H1 (cell line): ENCODE measurements at regions not wholly inside any gene's neighbourhood (a gene's known extent, or its start where the extent isn't known, plus 50 kb on each side); places are given as distances from the start of the nearest gene placed in this dataset.

Experiments
- CTCF ChIA-PET: fragments of 300-600 bp; sonication (Branson Sonifier 250); formaldehyde crosslinking; loops from one replicate; lab custom pipeline; 2021; ENCODE audit not compliant: partially characterized antibody; lab: Charles Lee
- POLR2A ChIA-PET: fragments of 300-600 bp; sonication (Branson Sonifier 250); formaldehyde crosslinking; loops from one replicate; lab custom pipeline; 2021; ENCODE audit warnings: inconsistent platforms; ENCODE audit not compliant: partially characterized antibody; lab: Charles Lee
- DNase-seq, 2 experiments: peaks; one replicate each; pipeline versions ENCODE4 v3.0.0 to v3.0.0-alpha.2; 2010 to 2022; ENCODE audit warnings: low spot score in 2 of 2, low read depth in 1 of 2, mixed read lengths in 1 of 2
- FAIRE-seq: peaks from 2 replicates; lab custom pipeline; 2011; peaks lifted over from hg19 to GRCh38; lab: Jason Lieb, UNC
- H2AFZ ChIP-seq: 2 replicates; pipeline ENCODE4 v1.8.1; 2012; ENCODE audit warnings: low read length, inconsistent platforms
- H2AK5ac ChIP-seq: 2 replicates; pipeline ENCODE4 v1.6.1; 2013; ENCODE audit warnings: low read depth, low read length
- H2BK120ac ChIP-seq: replicated peaks from 2 replicates; pipeline ENCODE3; 2013; ENCODE audit warnings: low read depth, low read length, inconsistent platforms
- H2BK12ac ChIP-seq: 2 replicates; pipeline ENCODE4 v1.6.1; 2013; ENCODE audit warnings: low read depth, low read length
- H2BK15ac ChIP-seq: 2 replicates; pipeline ENCODE4 v1.6.1; 2013; ENCODE audit warnings: low read length
- H2BK20ac ChIP-seq: 2 replicates; pipeline ENCODE4 v1.6.1; 2013; ENCODE audit warnings: low read length
- H2BK5ac ChIP-seq: 2 replicates; pipeline ENCODE4 v1.6.1; 2013; ENCODE audit warnings: low read depth, low read length
- H3K14ac ChIP-seq: 2 replicates; pipeline ENCODE4 v1.6.1; 2013; ENCODE audit warnings: inconsistent platforms; ENCODE audit not compliant: insufficient read length
- H3K18ac ChIP-seq: 2 replicates; pipeline ENCODE4 v1.6.1; 2013; ENCODE audit warnings: low read length; ENCODE audit errors: extremely low read depth
- H3K23ac ChIP-seq: 2 replicates; pipeline ENCODE4 v1.6.1; 2013; ENCODE audit warnings: inconsistent platforms; ENCODE audit not compliant: insufficient read length
- H3K23me2 ChIP-seq: 2 replicates; pipeline ENCODE4 v1.6.1; 2013; ENCODE audit warnings: low read depth, low read length
- H3K27ac ChIP-seq: 2 replicates; pipeline ENCODE4 v1.6.1; 2011; ENCODE audit warnings: low read depth, low read length, inconsistent platforms
- H3K27me3 ChIP-seq, 4 experiments: replicated peaks in 1 of 4; 1 replicate in 1 of 4; 2 replicates in 3 of 4; pipeline versions ENCODE4 v1.6.1 to v1.8.1; 2011 to 2013; ENCODE audit warnings: low read length in 3 of 4, mild to moderate bottlenecking in 3 of 4, inconsistent platforms in 2 of 4, mixed read lengths in 2 of 4, moderate library complexity in 1 of 4; ENCODE audit not compliant: control insufficient read depth in 3 of 4, insufficient read depth in 3 of 4; ENCODE audit errors: extremely low read depth in 1 of 4
- H3K36me3 ChIP-seq, 4 experiments: 2 replicates each; pipeline versions ENCODE4 v1.6.1 to v1.8.1; 2011 to 2013; ENCODE audit warnings: mild to moderate bottlenecking in 4 of 4, low read length in 3 of 4, moderate library complexity in 2 of 4, control low read depth in 1 of 4, inconsistent platforms in 1 of 4; ENCODE audit not compliant: insufficient read depth in 4 of 4, control insufficient read depth in 2 of 4
- H3K4ac ChIP-seq: replicated peaks from 2 replicates; pipeline ENCODE3; 2013; ENCODE audit warnings: low read length, low read depth, mixed read lengths, inconsistent platforms; ENCODE audit not compliant: insufficient read length
- H3K4me1 ChIP-seq, 4 experiments: replicated peaks in 1 of 4; 1 replicate in 1 of 4; 2 replicates in 3 of 4; pipeline versions ENCODE4 v1.6.1 to v1.8.1; 2011 to 2013; ENCODE audit warnings: low read length in 3 of 4, inconsistent platforms in 2 of 4, mixed read lengths in 1 of 4; ENCODE audit not compliant: insufficient read depth in 4 of 4, control insufficient read depth in 3 of 4
- H3K4me2 ChIP-seq, 2 experiments: 2 replicates each; pipeline versions ENCODE4 v1.6.1 to v1.8.1; 2011 to 2013; ENCODE audit warnings: low read depth in 2 of 2, low read length in 2 of 2, control low read depth in 1 of 2, inconsistent platforms in 1 of 2, mild to moderate bottlenecking in 1 of 2; ENCODE audit not compliant: insufficient read depth in 1 of 2
- H3K4me3 ChIP-seq, 4 experiments: fragments of 200-600, 300-600 bp in 1 of 4; sonication (generic), shearing (Covaris generic), sonication (Bioruptor Twin) in 1 of 4; 2 replicates each; pipeline versions ENCODE4 v1.5.1 to v1.8.1; 2011 to 2016; ENCODE audit warnings: low read length in 4 of 4, low read depth in 3 of 4, control low read depth in 2 of 4, inconsistent platforms in 2 of 4, mild to moderate bottlenecking in 2 of 4, mixed read lengths in 1 of 4, moderate library complexity in 1 of 4; ENCODE audit not compliant: insufficient read depth in 2 of 4; ENCODE audit errors: extremely low read depth in 1 of 4
- H3K56ac ChIP-seq: replicated peaks from 2 replicates; pipeline ENCODE3; 2013; ENCODE audit warnings: low read depth, mild to moderate bottlenecking, mixed read lengths, low read length, inconsistent platforms; ENCODE audit not compliant: insufficient read length
- H3K79me1 ChIP-seq: 2 replicates; pipeline ENCODE4 v1.6.1; 2013; ENCODE audit warnings: low read depth, low read length, control low read depth
- H3K79me2 ChIP-seq, 2 experiments: 2 replicates each; pipeline versions ENCODE4 v1.6.1 to v1.8.1; 2012 to 2013; ENCODE audit warnings: low read length in 2 of 2, mild to moderate bottlenecking in 2 of 2, inconsistent platforms in 1 of 2; ENCODE audit not compliant: insufficient read depth in 2 of 2, control insufficient read depth in 1 of 2
- H3K9ac ChIP-seq, 4 experiments: replicated peaks in 1 of 4; 1 replicate in 1 of 4; 2 replicates in 3 of 4; pipeline versions ENCODE4 v1.6.1 to v1.8.1; 2011 to 2013; ENCODE audit warnings: low read depth in 3 of 4, low read length in 3 of 4, control low read depth in 2 of 4, mild to moderate bottlenecking in 2 of 4, moderate library complexity in 2 of 4, inconsistent platforms in 1 of 4; ENCODE audit errors: extremely low read depth in 1 of 4
- H3K9me3 ChIP-seq, 2 experiments: 2 replicates each; pipeline versions ENCODE4 v1.6.1 to v1.8.1; 2012 to 2013; ENCODE audit warnings: mild to moderate bottlenecking in 2 of 2, moderate library complexity in 2 of 2, control low read depth in 1 of 2, inconsistent platforms in 1 of 2, low read depth in 1 of 2, low read length in 1 of 2, mixed read lengths in 1 of 2; ENCODE audit not compliant: insufficient read depth in 2 of 2
- H4K20me1 ChIP-seq, 2 experiments: replicated peaks in 1 of 2; 2 replicates each; pipeline versions ENCODE3 to v1.8.1; 2011 to 2013; ENCODE audit warnings: inconsistent platforms in 2 of 2, low read length in 2 of 2, mild to moderate bottlenecking in 1 of 2; ENCODE audit not compliant: insufficient read depth in 2 of 2, control insufficient read depth in 1 of 2
- H4K5ac ChIP-seq: 2 replicates; pipeline ENCODE4 v1.6.1; 2013; ENCODE audit warnings: low read length, low read depth, mixed read lengths, inconsistent platforms; ENCODE audit not compliant: insufficient read length
- H4K8ac ChIP-seq: 2 replicates; pipeline ENCODE4 v1.8.0; 2013; ENCODE audit warnings: mild to moderate bottlenecking, moderate library complexity, low read length, inconsistent platforms; ENCODE audit not compliant: insufficient read depth; ENCODE audit errors: extremely low read depth
- H4K91ac ChIP-seq: replicated peaks from 2 replicates; pipeline ENCODE3; 2013; ENCODE audit warnings: low read length, mixed read lengths, inconsistent platforms; ENCODE audit not compliant: insufficient read length
- CEBPB ChIP-seq: IDR thresholded peaks from 2 replicates; pipeline ENCODE4 v1.6.1; 2012; ENCODE audit warnings: low read depth, low read length
- CHD1 ChIP-seq: IDR thresholded peaks from 2 replicates; pipeline ENCODE4 v1.6.1; 2012; ENCODE audit warnings: low read depth, low read length, improper control_type of control experiment
- EP300 ChIP-seq, 2 experiments: IDR thresholded peaks; 1 replicate in 1 of 2; 2 replicates in 1 of 2; pipeline ENCODE4 v1.6.1; 2011 to 2012; ENCODE audit warnings: low read depth in 2 of 2, low read length in 2 of 2, mild to moderate bottlenecking in 2 of 2, borderline replicate concordance in 1 of 2, inconsistent platforms in 1 of 2, moderate library complexity in 1 of 2
- FOSL1 ChIP-seq: IDR thresholded peaks from 2 replicates; pipeline ENCODE4 v1.6.1; 2011; ENCODE audit warnings: mild to moderate bottlenecking, low read depth, low read length, moderate library complexity; ENCODE audit not compliant: insufficient read depth
- GABPA ChIP-seq: IDR thresholded peaks from 2 replicates; pipeline ENCODE4 v1.6.1; 2011; ENCODE audit warnings: mild to moderate bottlenecking, low read length, moderate library complexity, borderline replicate concordance; ENCODE audit not compliant: insufficient read depth
- GTF2F1 ChIP-seq: IDR thresholded peaks from 2 replicates; pipeline ENCODE4 v1.6.1; 2012; ENCODE audit warnings: low read depth, low read length, improper control_type of control experiment, borderline replicate concordance
- JUN ChIP-seq: IDR thresholded peaks from 2 replicates; pipeline ENCODE4 v1.6.1; 2011; ENCODE audit warnings: low read depth, mild to moderate bottlenecking, improper control_type of control experiment, low read length
- MAFK ChIP-seq: IDR thresholded peaks from 2 replicates; pipeline ENCODE4 v1.6.1; 2012; ENCODE audit warnings: low read depth, mild to moderate bottlenecking, improper control_type of control experiment, low read length
- NANOG ChIP-seq: IDR thresholded peaks from 2 replicates; pipeline ENCODE4 v1.6.1; 2011; ENCODE audit warnings: low read length, low read depth, mild to moderate bottlenecking, inconsistent platforms; ENCODE audit not compliant: insufficient read depth, poor library complexity, severe bottlenecking
- PHF8 ChIP-seq: fragments of 200-600 bp; sonication (generic); conservative IDR thresholded peaks from 2 replicates; pipeline ENCODE4 v1.7.1; 2012; ENCODE audit warnings: low read depth, mild to moderate bottlenecking, inconsistent platforms, low read length, moderate library complexity
- RFX5 ChIP-seq: IDR thresholded peaks from 2 replicates; pipeline ENCODE4 v1.6.1; 2011; ENCODE audit warnings: low read depth, low read length, improper control_type of control experiment, borderline replicate concordance
- TAF7 ChIP-seq: optimal IDR thresholded peaks from 2 replicates; pipeline ENCODE3; 2011; ENCODE audit warnings: low read depth, mild to moderate bottlenecking, inconsistent platforms, low read length, moderate library complexity, borderline replicate concordance
- TCF12 ChIP-seq: IDR thresholded peaks from 2 replicates; pipeline ENCODE4 v1.6.1; 2011; ENCODE audit warnings: low read depth, mild to moderate bottlenecking, low read length
- ZNF274 ChIP-seq: IDR thresholded peaks from 2 replicates; pipeline ENCODE4 v1.7.0; 2012; ENCODE audit warnings: low read length, borderline replicate concordance; ENCODE audit errors: extremely low read depth
- WGBS, 2 experiments: shearing (Covaris generic) in 1 of 2; methylation state at CpG; one replicate each; pipeline versions ENCODE4 v1.1.6 to v1.1.7; 2013 to 2015; ENCODE audit warnings: low lambda C conversion rate in 2 of 2, mixed read lengths in 2 of 2, inconsistent platforms in 1 of 2, low coverage in 1 of 2, missing lambda C conversion rate in 1 of 2; ENCODE audit not compliant: insufficient replicate concordance in 2 of 2, insufficient coverage in 1 of 2, insufficient read length in 1 of 2; ENCODE audit errors: extremely low coverage in 1 of 2, missing lambda C conversion rate in 1 of 2; 5-methylcytosine and 5-hydroxymethylcytosine counted together

DNA sequence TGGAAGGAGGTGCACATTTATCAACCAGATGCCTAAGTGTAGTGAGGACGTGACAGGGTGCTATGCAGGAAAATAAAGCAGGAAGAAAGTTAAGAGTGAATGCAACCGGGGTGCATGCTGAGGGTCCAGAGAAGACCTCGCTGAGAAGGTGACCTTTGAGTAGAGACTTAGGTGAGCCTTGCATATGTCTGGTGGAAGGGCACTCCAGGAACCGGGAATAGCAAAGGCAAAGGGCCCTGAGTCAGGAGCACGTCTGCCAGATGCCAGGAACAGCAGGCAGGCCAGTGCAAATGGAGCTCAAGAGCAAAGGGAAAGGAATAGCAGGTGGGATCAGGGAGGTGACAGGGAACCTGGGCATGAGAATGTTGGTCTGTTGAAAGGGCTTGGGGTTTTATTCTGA, 445.5 kb downstream of the PREX1 start:
- no peaks in the 10 kb centered on the region for H3K36me3 ChIP-seq
- WGBS, 2 experiments, result 79% methylated on average over 5 of the region's 5 CpGs; no CpG with 5 or more reads in 1 of the 2 experiments
- FAIRE-seq (no peak), DNase-seq (no peak)
- H3K18ac ChIP-seq, result no peak overlapping the region
- H4K91ac ChIP-seq, result no peak overlapping the region
- no peak overlapping the region for H2AFZ ChIP-seq
- no peak overlapping the region for H3K4me2 ChIP-seq
- H3K9me3 ChIP-seq, result no peaks in the 10 kb centered on the region
- H3K27me3 ChIP-seq, result no peaks in the 10 kb centered on the region
- peaks cover 0 to 3% of the 10 kb centered on the region in 2 experiments for H4K20me1 ChIP-seq
- no peak overlapping the region for H2BK5ac ChIP-seq
- POLR2A ChIA-PET, result no interaction called here
- H2BK120ac ChIP-seq, result no peak overlapping the region
- no peak overlapping the region for H3K27ac ChIP-seq
- H2BK12ac ChIP-seq, result no peak overlapping the region; the same call in 1 of the 2 replicates
- H4K8ac ChIP-seq, result no peak overlapping the region
- H3K56ac ChIP-seq, result no peak overlapping the region
- peaks cover 6% of the 10 kb centered on the region; the same call in 1 of the 2 replicates for H3K23me2 ChIP-seq
- H2BK15ac ChIP-seq, result no peak overlapping the region
- H3K23ac ChIP-seq, result no peak overlapping the region
- peaks cover 0 to 12% (median 0%) of the 10 kb centered on the region in 4 experiments; a peak in 3 of 7 replicates for H3K4me1 ChIP-seq
- no peak overlapping the region for H4K5ac ChIP-seq
- H2AK5ac ChIP-seq, result peak overlapping the region; percentile 32; the same call in 1 of the 2 replicates
- CTCF ChIA-PET, result interaction anchor here (1.4 to 2.7 kb wide), 3 partner anchors 9 to 31 kb away, joined by 3 to 10 read pairs (median 5); no protein-coding TSS in a partner anchor
- H3K14ac ChIP-seq, result no peak overlapping the region
- no peaks in the 10 kb centered on the region for H3K79me1 ChIP-seq
- H3K4me3 ChIP-seq, result no peak overlapping the region
- no peak overlapping the region for H3K4ac ChIP-seq
- no peaks in the 10 kb centered on the region for H3K79me2 ChIP-seq
- H2BK20ac ChIP-seq, result no peak overlapping the region
- H3K9ac ChIP-seq, result no peak overlapping the region
- TF ChIP-seq TCF12, result no peak
- TF ChIP-seq TAF7, result no peak
- no peak for TF ChIP-seq NANOG
- TF ChIP-seq ZNF274, result no peak
- no peak for TF ChIP-seq JUN
- TF ChIP-seq RFX5, result no peak
- no peak for TF ChIP-seq GTF2F1
- TF ChIP-seq FOSL1, result no peak
- TF ChIP-seq EP300 (IDR thresholded peaks at IDR 0.05; ENCODE audit: borderline replicate concordance in 1 of 2, low read depth in 2 of 2, low read length in 2 of 2), result no peak
- no peak for TF ChIP-seq CEBPB
- TF ChIP-seq GABPA, result no peak
- no peak for TF ChIP-seq CHD1
- TF ChIP-seq PHF8, result no peak
- TF ChIP-seq MAFK, result no peak
